K562 (cell line): ENCODE measurements at regions not wholly inside any gene's neighbourhood (a gene's known extent, or its start where the extent isn't known, plus 50 kb on each side); places are given as distances from the start of the nearest gene placed in this dataset.

Experiments
- ATAC-seq: fragments of 200-7000 bp; cut with Tn5 transposase; 3 replicates; pipeline ENCODE4 v1.9.1; 2020; ENCODE audit warnings: moderate library complexity
- BruUV-seq: library from RNA; stranded (reverse); fragments of 400-500 nt; replicated peaks from 2 replicates; lab custom pipeline; 2021; lab: Mats Ljungman, UMichigan
- CTCF ChIA-PET: fragments of 300-600 bp; formaldehyde crosslinking; extraction: SDS; loops from one replicate; lab custom pipeline; 2021; ENCODE audit warnings: low intra/inter-chr PET ratio; lab: Yijun Ruan, JAX
- POLR2A ChIA-PET: fragments of 300-600, 350-650 bp; sonication (Branson Sonifier 250); formaldehyde crosslinking; extraction: SDS; loops from one replicate; lab custom pipeline; 2021; ENCODE audit warnings: antibody characterized with exemption, inconsistent platforms; lab: Yijun Ruan, JAX
- DNase-seq, 4 experiments: peaks; one replicate each; pipeline versions ENCODE4 v3.0.0 to v3.0.0-alpha.2; 2011 to 2018; ENCODE audit warnings: low spot score in 3 of 4, mixed read lengths in 3 of 4; ENCODE audit errors: extremely low read depth in 1 of 4
- FAIRE-seq: peaks from 2 replicates; lab custom pipeline; 2011; peaks lifted over from hg19 to GRCh38; lab: Jason Lieb, UNC
- H2AFZ ChIP-seq: 2 replicates; pipeline ENCODE4 v1.6.0; 2011; ENCODE audit warnings: low read depth, low read length, control low read depth, inconsistent platforms
- H3K27ac ChIP-seq: fragments of 200-600 bp; 3 replicates; pipeline ENCODE4 v1.8.0; 2011; ENCODE audit warnings: low read depth, mild to moderate bottlenecking, control low read depth, inconsistent platforms, low read length, moderate library complexity, mixed read lengths; ENCODE audit errors: extremely low read depth
- H3K27me3 ChIP-seq, 2 experiments: fragments of 300-600 bp in 1 of 2; 2 replicates in 1 of 2; 3 replicates in 1 of 2; pipeline versions ENCODE4 v1.6.0 to v1.8.0; 2011; ENCODE audit warnings: inconsistent platforms in 2 of 2, low read length in 2 of 2, mild to moderate bottlenecking in 1 of 2, mixed read lengths in 1 of 2, moderate library complexity in 1 of 2; ENCODE audit not compliant: control insufficient read depth in 2 of 2, insufficient read depth in 2 of 2
- H3K36me3 ChIP-seq: fragments of 300-600 bp; 3 replicates; pipeline ENCODE4 v1.8.0; 2011; ENCODE audit warnings: mild to moderate bottlenecking, low read length, inconsistent platforms; ENCODE audit not compliant: control insufficient read depth, insufficient read depth
- H3K4me1 ChIP-seq, 2 experiments: fragments of 200-600 bp in 1 of 2; replicated peaks in 1 of 2; 2 replicates in 1 of 2; 3 replicates in 1 of 2; pipeline versions ENCODE4 v1.5.1 to v1.8.0; 2011; ENCODE audit warnings: inconsistent platforms in 2 of 2, low read length in 2 of 2, mild to moderate bottlenecking in 1 of 2, mixed read lengths in 1 of 2, moderate library complexity in 1 of 2; ENCODE audit not compliant: control insufficient read depth in 2 of 2, insufficient read depth in 2 of 2
- H3K4me2 ChIP-seq: 2 replicates; pipeline ENCODE4 v1.6.1; 2011; ENCODE audit warnings: low read length, control low read depth, inconsistent platforms, mixed read lengths; ENCODE audit not compliant: insufficient read depth
- H3K4me3 ChIP-seq: fragments of 200-600 bp; sonication (generic), shearing (Covaris generic); 2 replicates; pipeline ENCODE4 v1.5.1; 2016; ENCODE audit warnings: control low read depth, inconsistent platforms
- H3K79me2 ChIP-seq: fragments of 200-600 bp; 3 replicates; pipeline ENCODE4 v1.8.0; 2011; ENCODE audit warnings: low read length, inconsistent platforms; ENCODE audit not compliant: control insufficient read depth, insufficient read depth
- H3K9ac ChIP-seq, 2 experiments: 2 replicates each; pipeline versions ENCODE4 v1.6.0 to v1.6.1; 2011; ENCODE audit warnings: low read depth in 2 of 2, low read length in 2 of 2, control low read depth in 1 of 2, inconsistent platforms in 1 of 2, mild to moderate bottlenecking in 1 of 2, mixed read lengths in 1 of 2; ENCODE audit not compliant: insufficient read depth in 1 of 2
- H3K9me1 ChIP-seq: one replicate; pipeline ENCODE4 v1.6.0; 2011; ENCODE audit warnings: inconsistent platforms, mild to moderate bottlenecking, low read length, moderate library complexity; ENCODE audit not compliant: control insufficient read depth, insufficient read depth
- H3K9me3 ChIP-seq: replicated peaks from 2 replicates; pipeline ENCODE4 v1.5.1; 2011; ENCODE audit warnings: low read depth, low read length, inconsistent platforms; ENCODE audit not compliant: control insufficient read depth, insufficient read depth
- H4K20me1 ChIP-seq: replicated peaks from 2 replicates; pipeline ENCODE4 v1.6.1; 2011; ENCODE audit warnings: low read length, inconsistent platforms, mixed read lengths; ENCODE audit not compliant: control insufficient read depth, insufficient read depth
- ATF3 ChIP-seq, 2 experiments: fragments of 450-650 bp in 1 of 2; sonication (generic) in 1 of 2; formaldehyde crosslinking in 1 of 2; IDR thresholded peaks in 1 of 2; conservative IDR thresholded peaks in 1 of 2; 2 replicates each; pipeline versions ENCODE4 v1.6.1 to v1.8.1; 2016 to 2023; ENCODE audit warnings: mild to moderate bottlenecking in 2 of 2, moderate library complexity in 2 of 2, inconsistent platforms in 1 of 2, missing genetic modification reagents in 1 of 2
- FIP1L1 ChIP-seq: fragments of 200-400 bp; formaldehyde crosslinking; IDR thresholded peaks from 2 replicates; pipeline ENCODE4 v1.6.1; 2018; ENCODE audit warnings: mild to moderate bottlenecking, low read depth, low read length; ENCODE audit not compliant: poor library complexity, severe bottlenecking
- KLF6 ChIP-seq: fragments of 250-450 bp; sonication (Bioruptor Pico); IDR thresholded peaks from 2 replicates; pipeline ENCODE4 v1.4.0; 2020; ENCODE audit warnings: mild to moderate bottlenecking, moderate library complexity, borderline replicate concordance
- NCOA6 ChIP-seq: fragments of 450-650 bp; IDR thresholded peaks from 2 replicates; pipeline ENCODE4 v1.6.1; 2017; ENCODE audit warnings: mild to moderate bottlenecking
- NFXL1 ChIP-seq: fragments of 450-650 bp; formaldehyde crosslinking; IDR thresholded peaks from 2 replicates; pipeline ENCODE4 v1.4.0; 2021; ENCODE audit warnings: mild to moderate bottlenecking
- NR1H2 ChIP-seq: sonication (generic); formaldehyde crosslinking; IDR thresholded peaks from 2 replicates; pipeline ENCODE4 v1.4.0; 2020; ENCODE audit warnings: mild to moderate bottlenecking, missing genetic modification reagents
- PBX2 ChIP-seq, 2 experiments: IDR thresholded peaks in 1 of 2; conservative IDR thresholded peaks in 1 of 2; 2 replicates each; pipeline ENCODE4 v1.6.1; 2016; ENCODE audit warnings: low read depth in 2 of 2, mild to moderate bottlenecking in 1 of 2, missing compliant biosample characterization in 1 of 2, missing genetic modification characterization in 1 of 2, moderate library complexity in 1 of 2
- RBBP5 ChIP-seq: fragments of 200-600 bp; sonication (generic); IDR thresholded peaks from 2 replicates; pipeline ENCODE4 v1.6.1; 2012; ENCODE audit warnings: borderline replicate concordance, mild to moderate bottlenecking, low read length, control low read depth, inconsistent platforms; ENCODE audit not compliant: insufficient read depth, poor library complexity, severe bottlenecking
- THRB ChIP-seq: fragments of 450-650 bp; formaldehyde crosslinking; conservative IDR thresholded peaks from 2 replicates; pipeline ENCODE4 v1.4.0; 2022; ENCODE audit warnings: mild to moderate bottlenecking, missing genetic modification characterization
- ZBTB12 ChIP-seq: fragments of 250-450 bp; sonication (Bioruptor Pico); IDR thresholded peaks from 2 replicates; pipeline ENCODE4 v1.4.0; 2020
- ZC3H11A ChIP-seq: IDR thresholded peaks from 2 replicates; pipeline ENCODE4 v1.6.1; 2012; ENCODE audit warnings: low read depth, low read length, improper control_type of control experiment
- ZNF398 ChIP-seq: fragments of 250-450 bp; sonication (Bioruptor Pico); IDR thresholded peaks from 2 replicates; pipeline ENCODE4 v1.8.0; 2021; ENCODE audit warnings: moderate library complexity, mild to moderate bottlenecking, inconsistent platforms
- WGBS: fragments of 100-300 bp; shearing (Covaris generic); methylation state at CpG from one replicate; pipeline ENCODE4 v1.1.6; 2016; ENCODE audit warnings: low coverage, mixed read lengths; ENCODE audit not compliant: insufficient coverage; ENCODE audit errors: missing lambda C conversion rate; 5-methylcytosine and 5-hydroxymethylcytosine counted together
- in situ Hi-C: fragments of 300-500 bp; cut with MboI; formaldehyde crosslinking; loops from 4 replicates; pipeline ENCODE4 v1.15.0; 2018; ENCODE audit warnings: inconsistent platforms, mixed read lengths
- intact Hi-C: fragments of 100-400 bp; cut with micrococcal nuclease; formaldehyde crosslinking; loops from 2 replicates; pipeline ENCODE4 v1.14.2; 2022

- TF ChIP-seq ZNF398 (CRISPR knock-in tag) (no peak), FIP1L1 (no peak), KLF6 (CRISPR knock-in tag) (no peak), RBBP5 (no peak), NCOA6 (no peak), ZC3H11A (no peak), THRB (CRISPR knock-in tag) (no peak)
- TF ChIP-seq, all 486 proteins: peak for 0
These were observed 1221.8 kb downstream of the TYW1 start (continued) for GRCh38 chr7:68218461-68218860.

- no TSS peak for BruUV-seq
- Histone ChIP-seq H3K79me2 (no peaks in the 10 kb centered on the region), H2AFZ (no peak overlapping the region), H3K4me2 (no peak overlapping the region), H3K4me1 (no peaks in the 10 kb centered on the region), H3K27ac (no peak overlapping the region), H4K20me1 (no peaks in the 10 kb centered on the region), H3K9me1 (no peaks in the 10 kb centered on the region), H3K4me3 (no peak overlapping the region), H3K9ac (no peak overlapping the region), H3K27me3 (no peaks in the 10 kb centered on the region), H3K9me3 (no peaks in the 10 kb centered on the region), H3K36me3 (no peaks in the 10 kb centered on the region)
- in situ Hi-C loops (no loop called here), intact Hi-C loops (no loop called here)
- no peak for FAIRE-seq
- ChIA-PET CTCF (no interaction called here), POLR2A (interaction anchor here (0.5 kb wide), 1 partner anchor 1867 kb away, joined by 4 read pairs; no protein-coding TSS in a partner anchor)
- WGBS, result 0% methylated on average over 1 of the region's 1 CpG
- no peak for DNase-seq
- no peak for ATAC-seq
- TF ChIP-seq NR1H2 (CRISPR knock-in tag) (no peak), ATF3 (IDR thresholded peaks at IDR 0.05) (no peak), ATF3 (CRISPR knock-in tag; conservative IDR thresholded peaks at IDR 0.05) (no peak), ZBTB12 (CRISPR knock-in tag) (no peak), NFXL1 (CRISPR knock-in tag) (no peak), PBX2 (CRISPR knock-in tag; IDR thresholded peaks at IDR 0.05; ENCODE audit: low read depth) (no peak), PBX2 (tag; conservative IDR thresholded peaks at IDR 0.05; ENCODE audit: low read depth) (no peak)
These were observed 1225.7 kb downstream of the TYW1 start for GRCh38 chr7:68222311-68222710.
